CD4-positive, alpha-beta T cell treated with Interleukin-10 for 1 hour (primary cell): ENCODE measurements at regions not wholly inside any gene's neighbourhood (a gene's known extent, or its start where the extent isn't known, plus 50 kb on each side); places are given as distances from the start of the nearest gene placed in this dataset.

Source experiments
- DNase-seq: peaks from one replicate; pipeline ENCODE4 v3.0.0-alpha.2; 2020

DNA sequence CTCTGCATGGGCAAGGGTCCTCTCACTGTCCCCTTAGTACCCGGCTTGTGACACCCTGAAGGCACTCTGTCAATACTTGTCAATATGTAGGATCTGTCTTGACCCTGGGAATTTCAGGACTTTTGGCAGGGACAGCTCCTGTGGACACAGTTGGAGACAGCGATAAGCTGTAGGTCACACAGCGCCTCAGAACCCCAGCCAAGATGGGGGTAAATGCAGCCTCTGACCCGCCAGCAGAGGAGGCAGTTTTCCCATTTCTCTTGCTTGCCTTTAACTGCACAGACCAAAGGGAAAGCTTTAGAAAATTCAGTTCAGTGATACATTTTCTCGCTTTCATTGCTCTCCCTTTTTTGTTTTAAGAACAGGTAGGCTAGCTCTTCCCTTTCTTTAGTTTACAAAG is 54.8 kb upstream of the KLHL29 start:
- no peak for DNase-seq
